Spleen (tissue), 11 donors: ENCODE measurements at regions not wholly inside any gene's neighbourhood (a gene's known extent, or its start where the extent isn't known, plus 50 kb on each side); places are given as distances from the start of the nearest gene placed in this dataset.

Experiments
- DNase-seq: peaks from one replicate; pipeline ENCODE4 v3.0.0-alpha.2; 2020
- H3K27ac ChIP-seq, 8 donors: fragments of 200-600 bp; sonication (generic) in 7 of 8; 1 replicate in 4 of 8; 2 replicates in 4 of 8; pipeline versions ENCODE4 v1.5.0 to v1.8.0; 2016 to 2021; ENCODE audit warnings: inconsistent platforms in 4 of 8, mild to moderate bottlenecking in 4 of 8, moderate library complexity in 1 of 8
- H3K27me3 ChIP-seq, 7 donors: fragments of 200-600 bp; sonication (generic) in 6 of 7; replicated peaks in 1 of 7; 1 replicate in 4 of 7; 2 replicates in 3 of 7; pipeline versions ENCODE4 v1.5.0 to v1.8.0; 2016 to 2021; ENCODE audit warnings: inconsistent platforms in 3 of 7, mild to moderate bottlenecking in 1 of 7
- H3K36me3 ChIP-seq, 6 donors: fragments of 200-600 bp; sonication (generic) in 5 of 6; 1 replicate in 4 of 6; 2 replicates in 2 of 6; pipeline versions ENCODE4 v1.5.0 to v1.8.0; 2016 to 2021; ENCODE audit warnings: inconsistent platforms in 2 of 6
- H3K4me1 ChIP-seq, 6 donors: fragments of 200-600 bp; sonication (generic) in 5 of 6; 1 replicate in 3 of 6; 2 replicates in 3 of 6; pipeline versions ENCODE4 v1.5.0 to v1.8.0; 2016 to 2021; ENCODE audit warnings: inconsistent platforms in 3 of 6
- H3K4me3 ChIP-seq, 8 donors: fragments of 200-600 bp; sonication (generic) in 7 of 8; 1 replicate in 4 of 8; 2 replicates in 4 of 8; pipeline versions ENCODE4 v1.5.0 to v1.8.0; 2016 to 2021; ENCODE audit warnings: inconsistent platforms in 4 of 8, mild to moderate bottlenecking in 4 of 8, moderate library complexity in 2 of 8
- H3K9me3 ChIP-seq, 8 donors: fragments of 200-600 bp; sonication (generic) in 7 of 8; 1 replicate in 4 of 8; 2 replicates in 4 of 8; pipeline versions ENCODE4 v1.5.0 to v1.8.0; 2016 to 2021; ENCODE audit warnings: inconsistent platforms in 4 of 8
- CTCF ChIP-seq, 11 experiments: fragments of 200-600 bp in 7 of 11; fragments of 450-650 bp in 4 of 11; sonication (generic) in 4 of 11; IDR thresholded peaks in 8 of 11; conservative IDR thresholded peaks in 3 of 11; 1 replicate in 7 of 11; 2 replicates in 4 of 11; pipeline versions ENCODE4 v1.4.0 to v1.8.0; 2016 to 2021; ENCODE audit warnings: antibody characterized with exemption in 11 of 11, inconsistent platforms in 4 of 11, mild to moderate bottlenecking in 1 of 11
- POLR2A ChIP-seq, 3 donors: fragments of 450-650 bp; IDR thresholded peaks; one replicate each; pipeline ENCODE4 v1.5.1; 2017; ENCODE audit warnings: antibody characterized with exemption in 3 of 3, mild to moderate bottlenecking in 1 of 3
- POLR2AphosphoS5 ChIP-seq, 3 donors: sonication (generic); formaldehyde crosslinking; IDR thresholded peaks; one replicate each; pipeline ENCODE4 v1.5.1; 2017; ENCODE audit warnings: antibody characterized with exemption in 3 of 3
- WGBS, 5 donors: extraction: QIAGEN DNeasy Blood & Tissue Kit in 3 of 5; methylation state at CpG; one replicate each; pipeline versions ENCODE4 v1.1.5 to v1.1.7; 2013 to 2018; 5-methylcytosine and 5-hydroxymethylcytosine counted together
- intact Hi-C: fragments of 100-400 bp; cut with DNase I; formaldehyde crosslinking; loops from one replicate; pipeline ENCODE4 v1.15.0; 2023; ENCODE audit warnings: low total_unique reads
- small RNA-seq, 4 donors: library from RNA; depleted of rRNA; stranded (forward); fragments of <200 nt; gene quantifications; one replicate each; pipeline ENCODE3, GENCODE V24; 2016
- donor health status: healthy with polysubstance abuse.
- donor health status: DM: no; HTN: no; CAD: no; lungs with moderate emphysema.
- donor health status: DM: no; HTN: no; CAD: no.
- donor health status: Bipolar disorder and iron deficiency.
- donor health status: healthy.
- donor health status: DM: no; HTN: no; CAD: no.
- donor health status: DM: yes; HTN: yes; CAD: no.

GRCh38 chr2:181837563-181837962 lies 54.0 kb upstream of the ITPRID2 start:
- no peaks in the 10 kb centered on the region for H3K9me3 ChIP-seq
- intact Hi-C loops = no loop called here
- TF ChIP-seq CTCF (IDR thresholded peaks at IDR 0.05 in 8 of 11, conservative IDR thresholded peaks at IDR 0.05 in 3 of 11) = no peak
- TF ChIP-seq POLR2AphosphoS5 (IDR thresholded peaks at IDR 0.05) = no peak
- no peak for TF ChIP-seq POLR2A (IDR thresholded peaks at IDR 0.05)
- H3K36me3 ChIP-seq = no peaks in the 10 kb centered on the region
- no peak for DNase-seq
- no peaks in the 10 kb centered on the region for H3K4me1 ChIP-seq
- no peak overlapping the region for H3K4me3 ChIP-seq
- WGBS, 5 donors = 70 to 88% (median 88%) methylated on average over 2 of the region's 2 CpGs
- no peaks in the 10 kb centered on the region for H3K27me3 ChIP-seq
- H3K27ac ChIP-seq = no peak overlapping the region

GRCh38 chr2:181839811-181840210 lies 51.7 kb upstream of the ITPRID2 start:
- no peaks in the 10 kb centered on the region for H3K27me3 ChIP-seq
- H3K36me3 ChIP-seq = no peaks in the 10 kb centered on the region
- no peaks in the 10 kb centered on the region for H3K4me1 ChIP-seq
- 91 to 98% (median 94%) methylated on average over 1 of the region's 1 CpG for WGBS, 5 donors
- DNase-seq = no peak
- H3K27ac ChIP-seq = no peak overlapping the region
- H3K4me3 ChIP-seq = no peak overlapping the region
- intact Hi-C loops = no loop called here
- no peaks in the 10 kb centered on the region for H3K9me3 ChIP-seq
- TF ChIP-seq POLR2AphosphoS5 (IDR thresholded peaks at IDR 0.05) (no peak), CTCF (IDR thresholded peaks at IDR 0.05 in 8 of 11, conservative IDR thresholded peaks at IDR 0.05 in 3 of 11) (no peak), POLR2A (IDR thresholded peaks at IDR 0.05) (no peak)

- no peaks in the 10 kb centered on the region for H3K36me3 ChIP-seq
- no peaks in the 10 kb centered on the region for H3K9me3 ChIP-seq
- WGBS, 5 donors = 89 to 97% (median 92%) methylated on average over 2 of the region's 2 CpGs
- intact Hi-C loops = no loop called here
- no peaks in the 10 kb centered on the region for H3K4me1 ChIP-seq
- H3K27ac ChIP-seq = no peak overlapping the region
- H3K4me3 ChIP-seq = no peak overlapping the region
- TF ChIP-seq CTCF (IDR thresholded peaks at IDR 0.05 in 8 of 11, conservative IDR thresholded peaks at IDR 0.05 in 3 of 11) (no peak), POLR2A (IDR thresholded peaks at IDR 0.05) (no peak), POLR2AphosphoS5 (IDR thresholded peaks at IDR 0.05) (no peak)
- no peak for DNase-seq
- no peaks in the 10 kb centered on the region for H3K27me3 ChIP-seq
Observed at GRCh38 chr2:181841079-181841478, 50.5 kb upstream of the ITPRID2 start.

Small RNA genes in the stretch of these regions (small RNA-seq; reads per million reads assigned to genes)
- 0 reads per million in 4 donors for gene RNU6ATAC19P
